ENCODE measurements at regions not wholly inside any gene's neighbourhood (a gene's known extent, or its start where the extent isn't known, plus 50 kb on each side); places are given as distances from the start of the nearest gene placed in this dataset.

DNA sequence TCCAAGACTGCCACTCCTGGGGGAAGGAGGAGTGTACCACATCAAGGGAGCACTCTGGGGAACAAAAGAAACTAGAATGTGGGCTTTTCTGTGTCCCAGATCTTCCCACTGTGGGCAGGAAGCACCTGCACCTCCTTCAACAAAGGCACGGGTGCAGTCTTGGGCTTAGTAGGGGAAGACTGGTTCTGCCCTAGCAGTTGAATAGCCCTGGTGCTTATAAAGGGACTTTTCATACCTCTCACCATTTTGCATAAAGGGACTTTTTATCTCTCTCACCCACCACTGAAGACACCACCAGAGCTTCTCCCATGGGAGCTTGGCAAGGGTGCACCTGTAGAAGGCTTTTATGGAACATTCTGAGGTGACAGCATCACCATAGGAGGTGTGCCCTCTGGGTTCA is 65.8 kb upstream of the MS4A8 start:
- DNase-seq (no peak), ATAC-seq (no peak)
- no peak for TF ChIP-seq CTCF (IDR thresholded peaks at IDR 0.05)
- Mint-ChIP-seq H3K36me3 (ENCODE audit: low read depth) (no peaks in the 10 kb centered on the region), H3K27ac (no peak overlapping the region), H3K4me3 (no peak overlapping the region), H3K9me3 (peaks cover 3% of the 10 kb centered on the region), H3K27me3 (peaks cover 14% of the 10 kb centered on the region), H3K4me1 (ENCODE audit: low read depth) (no peaks in the 10 kb centered on the region)
- ChIA-PET POLR2A (no interaction called here), CTCF (interaction anchor here (0.7 to 1.3 kb wide), 5 partner anchors 12 to 369 kb away, joined by 3 read pairs; no protein-coding TSS in a partner anchor)
- intact Hi-C loops (cut with micrococcal nuclease): no loop called here

DNA sequence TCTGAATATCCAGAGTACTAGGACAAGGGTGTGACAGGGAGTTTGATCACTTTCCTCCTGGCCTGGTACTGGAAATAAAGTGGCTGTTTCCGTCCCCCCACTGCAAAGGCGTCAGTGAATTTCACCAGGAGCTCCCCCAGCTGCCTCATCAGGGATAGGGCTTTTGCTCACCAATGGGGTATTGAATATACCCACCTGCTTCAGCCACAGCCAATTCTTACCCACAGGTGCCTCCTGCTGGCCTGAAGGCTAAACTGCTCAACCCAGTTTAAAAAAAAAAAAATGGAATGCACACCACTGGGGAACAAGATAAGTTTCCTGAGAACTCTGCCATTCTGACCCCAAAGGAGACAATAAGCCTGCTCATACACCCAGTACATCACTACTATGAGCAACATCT is 65.3 kb upstream of the MS4A8 start:
- POLR2A ChIA-PET: no interaction called here
- intact Hi-C loops (cut with micrococcal nuclease): no loop called here
- Mint-ChIP-seq H3K27me3 (peaks cover 14% of the 10 kb centered on the region), H3K9me3 (peaks cover 3% of the 10 kb centered on the region), H3K27ac (no peak overlapping the region), H3K4me1 (ENCODE audit: low read depth) (no peaks in the 10 kb centered on the region), H3K4me3 (no peak overlapping the region), H3K36me3 (ENCODE audit: low read depth) (no peaks in the 10 kb centered on the region)
- CTCF ChIA-PET: interaction anchor here (0.9 to 1.2 kb wide), 2 partner anchors 12 to 17 kb away, joined by 3 read pairs; no protein-coding TSS in a partner anchor
- no peak for ATAC-seq
- no peak for TF ChIP-seq CTCF (IDR thresholded peaks at IDR 0.05)
- DNase-seq: peak; percentile 5

DNA sequence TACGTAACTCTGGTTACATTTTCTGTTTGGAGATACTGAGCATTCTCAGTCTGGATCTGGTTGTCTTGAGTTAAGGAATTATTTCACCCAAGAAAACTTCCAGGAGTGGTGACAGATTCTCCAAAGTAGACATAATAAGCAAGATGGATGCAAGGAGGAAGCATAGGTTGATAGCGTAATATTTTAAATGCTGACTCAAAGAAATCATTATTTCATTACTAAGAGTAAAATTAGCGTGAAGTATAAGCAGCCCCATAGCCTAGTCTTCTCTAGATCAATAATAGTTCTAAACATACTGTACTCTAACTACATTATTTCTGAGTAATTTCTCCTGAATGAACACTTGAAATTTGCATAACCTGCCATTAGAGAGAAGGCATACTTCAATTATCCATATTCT is 57.5 kb upstream of the MS4A8 start:
- peaks cover 6% of the 10 kb centered on the region for H3K27me3 Mint-ChIP-seq
- TF ChIP-seq CTCF (IDR thresholded peaks at IDR 0.05): no peak
- H3K4me3 Mint-ChIP-seq: no peak overlapping the region
- POLR2A ChIA-PET: no interaction called here
- DNase-seq (no peak), ATAC-seq (no peak)
- CTCF ChIA-PET: no interaction called here
- H3K36me3 Mint-ChIP-seq (ENCODE audit: low read depth): no peaks in the 10 kb centered on the region
- no peaks in the 10 kb centered on the region for H3K4me1 Mint-ChIP-seq (ENCODE audit: low read depth)
- H3K27ac Mint-ChIP-seq: no peak overlapping the region
- H3K9me3 Mint-ChIP-seq: no peaks in the 10 kb centered on the region
- intact Hi-C loops (cut with micrococcal nuclease): no loop called here

GRCh38 chr11:60647087-60647486 is 52.3 kb upstream of the MS4A8 start:
- ATAC-seq (no peak), DNase-seq (no peak)
- Mint-ChIP-seq H3K27me3 (peaks cover under 1% of the 10 kb centered on the region), H3K27ac (no peak overlapping the region), H3K36me3 (ENCODE audit: low read depth) (no peaks in the 10 kb centered on the region), H3K4me1 (ENCODE audit: low read depth) (no peaks in the 10 kb centered on the region), H3K4me3 (no peak overlapping the region), H3K9me3 (no peaks in the 10 kb centered on the region)
- ChIA-PET POLR2A (no interaction called here), CTCF (no interaction called here)
- intact Hi-C loops (cut with micrococcal nuclease): no loop called here
- no peak for TF ChIP-seq CTCF (IDR thresholded peaks at IDR 0.05)
